ENCODE measurements at regions not wholly inside any gene's neighbourhood (a gene's known extent, or its start where the extent isn't known, plus 50 kb on each side); places are given as distances from the start of the nearest gene placed in this dataset.

DNA sequence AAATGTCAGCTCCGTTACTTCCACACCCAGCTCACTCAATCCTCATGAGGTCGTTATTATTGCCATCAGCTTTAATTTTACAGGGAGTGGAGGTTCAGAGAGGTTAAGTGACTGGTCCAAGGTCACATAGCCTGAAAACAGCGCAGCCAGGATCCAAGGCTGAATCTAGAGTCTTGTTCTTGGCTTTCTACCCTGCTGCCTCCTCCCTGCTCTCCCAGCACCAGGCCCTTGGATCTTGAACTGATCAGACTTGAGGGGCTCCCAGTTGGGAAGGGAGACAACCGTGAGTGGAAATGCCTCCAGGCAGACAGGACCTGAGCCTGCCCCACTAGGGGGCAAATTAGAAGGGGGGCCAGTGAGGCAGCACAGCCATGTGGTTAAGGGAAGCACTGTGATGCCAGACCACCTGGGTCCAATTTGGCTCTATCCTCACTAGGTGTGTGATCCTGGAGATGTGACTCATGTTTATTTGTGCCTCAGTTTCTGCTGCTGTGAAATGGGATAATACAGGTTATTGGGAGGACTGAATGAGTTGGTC, 135.6 kb upstream of the PTPN1 start:
- TF ChIP-seq CTCF (conservative IDR thresholded peaks at IDR 0.05) (no peak), ZFX (IDR thresholded peaks at IDR 0.05) (no peak)
